ENCODE measurements at regions not wholly inside any gene's neighbourhood (a gene's known extent, or its start where the extent isn't known, plus 50 kb on each side); places are given as distances from the start of the nearest gene placed in this dataset.
A peak's percentile ranks its signal among the peaks of the same experiment; 100 is the strongest.
"Not testable (repeated sequence)": the region's sequence is repeated elsewhere in the genome, so short reads cannot be mapped to it uniquely, and the experiment has no call there.

- H3K9me3 ChIP-seq (replicated peaks): no peaks in the 10 kb centered on the region
- H3K27me3 ChIP-seq (replicated peaks): no peaks in the 10 kb centered on the region
- no peak overlapping the region for H3K27ac ChIP-seq
- no peak overlapping the region for H3K4me3 ChIP-seq
- no peaks in the 10 kb centered on the region for H3K36me3 ChIP-seq
- DNase-seq (ENCODE audit: low read depth in 1 of 2, low spot score in 2 of 2): no peak
- peaks cover 6% of the 10 kb centered on the region; the same call in 1 of the 2 replicates for H3K4me1 ChIP-seq (replicated peaks)
Measured at GRCh38 chr3:64799606-64800005, 111.8 kb upstream of the ADAMTS9 start.

- no peaks in the 10 kb centered on the region for H3K36me3 ChIP-seq
- no peaks in the 10 kb centered on the region for H3K9me3 ChIP-seq (replicated peaks)
- no peak overlapping the region for H3K27ac ChIP-seq
- H3K4me3 ChIP-seq: no peak overlapping the region
- no peaks in the 10 kb centered on the region for H3K27me3 ChIP-seq (replicated peaks)
- DNase-seq (ENCODE audit: low read depth in 1 of 2, low spot score in 2 of 2): no peak
- peaks cover 6% of the 10 kb centered on the region; the same call in 1 of the 2 replicates for H3K4me1 ChIP-seq (replicated peaks)
Measured at GRCh38 chr3:64798316-64798715, 110.5 kb upstream of the ADAMTS9 start.

- Histone ChIP-seq H3K27ac (no peak overlapping the region), H3K27me3 (replicated peaks) (no peaks in the 10 kb centered on the region), H3K4me1 (replicated peaks) (no peaks in the 10 kb centered on the region), H3K4me3 (no peak overlapping the region), H3K9me3 (replicated peaks) (no peaks in the 10 kb centered on the region), H3K36me3 (no peaks in the 10 kb centered on the region)
- no peak for DNase-seq (ENCODE audit: low read depth in 1 of 2, low spot score in 2 of 2)
Measured at GRCh38 chr3:64796607-64797399, 109.0 kb upstream of the ADAMTS9 start.

- no peaks in the 10 kb centered on the region for H3K4me1 ChIP-seq (replicated peaks)
- no peaks in the 10 kb centered on the region for H3K9me3 ChIP-seq (replicated peaks)
- no peaks in the 10 kb centered on the region for H3K36me3 ChIP-seq
- H3K27ac ChIP-seq: no peak overlapping the region
- no peak for DNase-seq (ENCODE audit: low read depth in 1 of 2, low spot score in 2 of 2)
- H3K4me3 ChIP-seq: no peak overlapping the region
- no peaks in the 10 kb centered on the region for H3K27me3 ChIP-seq (replicated peaks)
Measured at GRCh38 chr3:64792445-64792844, 104.6 kb upstream of the ADAMTS9 start.

GRCh38 chr3:64789111-64789510 is 101.3 kb upstream of the ADAMTS9 start:
- Histone ChIP-seq H3K9me3 (replicated peaks) (no peaks in the 10 kb centered on the region), H3K27me3 (replicated peaks) (no peaks in the 10 kb centered on the region), H3K4me3 (no peak overlapping the region), H3K36me3 (no peaks in the 10 kb centered on the region), H3K27ac (no peak overlapping the region), H3K4me1 (replicated peaks) (no peaks in the 10 kb centered on the region)
- no peak for DNase-seq (ENCODE audit: low read depth in 1 of 2, low spot score in 2 of 2)

- no peak for DNase-seq (ENCODE audit: low read depth in 1 of 2, low spot score in 2 of 2)
- Histone ChIP-seq H3K4me1 (replicated peaks) (no peaks in the 10 kb centered on the region), H3K4me3 (no peak overlapping the region), H3K27ac (no peak overlapping the region), H3K27me3 (replicated peaks) (no peaks in the 10 kb centered on the region), H3K9me3 (replicated peaks) (no peaks in the 10 kb centered on the region), H3K36me3 (no peaks in the 10 kb centered on the region)
Measured at GRCh38 chr3:64783200-64783599, 95.4 kb upstream of the ADAMTS9 start.

- not testable (repeated sequence) for H3K9me3 ChIP-seq (replicated peaks); H3K4me1 ChIP-seq (replicated peaks); H3K27ac ChIP-seq; DNase-seq (ENCODE audit: low read depth in 1 of 2, low spot score in 2 of 2); H3K27me3 ChIP-seq (replicated peaks); H3K4me3 ChIP-seq; H3K36me3 ChIP-seq
Measured at GRCh38 chr3:64780923-64781322, 93.1 kb upstream of the ADAMTS9 start.

GRCh38 chr3:64773137-64773536 is 85.3 kb upstream of the ADAMTS9 start:
- no peaks in the 10 kb centered on the region for H3K4me1 ChIP-seq (replicated peaks)
- H3K36me3 ChIP-seq: no peaks in the 10 kb centered on the region
- H3K4me3 ChIP-seq: no peak overlapping the region
- H3K27me3 ChIP-seq (replicated peaks): no peaks in the 10 kb centered on the region
- no peaks in the 10 kb centered on the region for H3K9me3 ChIP-seq (replicated peaks)
- no peak overlapping the region for H3K27ac ChIP-seq
- no peak for DNase-seq (ENCODE audit: low read depth in 1 of 2, low spot score in 2 of 2)

GRCh38 chr3:64766440-64766839 is 78.6 kb upstream of the ADAMTS9 start:
- no peaks in the 10 kb centered on the region for H3K36me3 ChIP-seq
- no peaks in the 10 kb centered on the region for H3K9me3 ChIP-seq (replicated peaks)
- DNase-seq (ENCODE audit: low read depth in 1 of 2, low spot score in 2 of 2): peak in 1 of 2 experiments; percentile 5
- no peak overlapping the region for H3K27ac ChIP-seq
- H3K4me1 ChIP-seq (replicated peaks): no peaks in the 10 kb centered on the region; the same call in none of the 2 replicates
- H3K4me3 ChIP-seq: no peak overlapping the region
- H3K27me3 ChIP-seq (replicated peaks): no peaks in the 10 kb centered on the region

- H3K27ac ChIP-seq: no peak overlapping the region
- no peaks in the 10 kb centered on the region; the same call in none of the 2 replicates for H3K4me1 ChIP-seq (replicated peaks)
- no peaks in the 10 kb centered on the region for H3K9me3 ChIP-seq (replicated peaks)
- no peaks in the 10 kb centered on the region for H3K27me3 ChIP-seq (replicated peaks)
- DNase-seq (ENCODE audit: low read depth in 1 of 2, low spot score in 2 of 2): peak in 1 of 2 experiments; percentile 4
- no peak overlapping the region for H3K4me3 ChIP-seq
- no peaks in the 10 kb centered on the region for H3K36me3 ChIP-seq
Measured at GRCh38 chr3:64765947-64766346, 78.1 kb upstream of the ADAMTS9 start.

GRCh38 chr3:64764386-64764929 is 76.7 kb upstream of the ADAMTS9 start:
- Histone ChIP-seq H3K27ac (no peak overlapping the region), H3K4me1 (replicated peaks) (no peaks in the 10 kb centered on the region; the same call in none of the 2 replicates), H3K36me3 (no peaks in the 10 kb centered on the region), H3K9me3 (replicated peaks) (no peaks in the 10 kb centered on the region), H3K27me3 (replicated peaks) (no peaks in the 10 kb centered on the region; the same call in 1 of the 2 replicates), H3K4me3 (no peak overlapping the region)
- no peak for DNase-seq (ENCODE audit: low read depth in 1 of 2, low spot score in 2 of 2)

- Histone ChIP-seq H3K27ac (no peak overlapping the region), H3K36me3 (no peaks in the 10 kb centered on the region), H3K4me1 (replicated peaks) (no peaks in the 10 kb centered on the region; the same call in none of the 2 replicates), H3K27me3 (replicated peaks) (no peaks in the 10 kb centered on the region; the same call in 1 of the 2 replicates), H3K9me3 (replicated peaks) (no peaks in the 10 kb centered on the region), H3K4me3 (no peak overlapping the region)
- no peak for DNase-seq (ENCODE audit: low read depth in 1 of 2, low spot score in 2 of 2)
Measured at GRCh38 chr3:64763980-64764379, 76.2 kb upstream of the ADAMTS9 start.

- Histone ChIP-seq H3K4me3 (no peak overlapping the region), H3K4me1 (replicated peaks) (no peaks in the 10 kb centered on the region; the same call in none of the 2 replicates), H3K27me3 (replicated peaks) (no peaks in the 10 kb centered on the region; the same call in 1 of the 2 replicates), H3K9me3 (replicated peaks) (no peaks in the 10 kb centered on the region), H3K36me3 (no peaks in the 10 kb centered on the region), H3K27ac (no peak overlapping the region)
- DNase-seq (ENCODE audit: low read depth in 1 of 2, low spot score in 2 of 2): no peak
Measured at GRCh38 chr3:64761729-64762128, 73.9 kb upstream of the ADAMTS9 start.

GRCh38 chr3:64760258-64760657 is 72.5 kb upstream of the ADAMTS9 start:
- Histone ChIP-seq H3K27ac (no peak overlapping the region), H3K36me3 (no peaks in the 10 kb centered on the region), H3K4me3 (no peak overlapping the region), H3K9me3 (replicated peaks) (no peaks in the 10 kb centered on the region), H3K4me1 (replicated peaks) (no peaks in the 10 kb centered on the region), H3K27me3 (replicated peaks) (no peaks in the 10 kb centered on the region; the same call in 1 of the 2 replicates)
- DNase-seq (ENCODE audit: low read depth in 1 of 2, low spot score in 2 of 2): no peak

All from SJSA1 (cell line).